ENCODE measurements at regions not wholly inside any gene's neighbourhood (a gene's known extent, or its start where the extent isn't known, plus 50 kb on each side); places are given as distances from the start of the nearest gene placed in this dataset.

GRCh38 chr2:235139956-235140800, 188.4 kb downstream of the SH3BP4 start:
- TF ChIP-seq POLR2AphosphoS5 (IDR thresholded peaks at IDR 0.05) (no peak), POLR2A (IDR thresholded peaks at IDR 0.05) (no peak), CTCF (IDR thresholded peaks at IDR 0.05) (no peak)
- Histone ChIP-seq H3K27ac (no peak overlapping the region), H3K27me3 (no peaks in the 10 kb centered on the region), H3K4me1 (no peaks in the 10 kb centered on the region), H3K9me3 (no peaks in the 10 kb centered on the region), H3K4me3 (no peak overlapping the region), H3K36me3 (no peaks in the 10 kb centered on the region)
- intact Hi-C loops (cut with DNase I; ENCODE audit: low total_unique reads), result no loop called here
- DNase-seq (ENCODE audit: low spot score in 2 of 2), result no peak

DNA sequence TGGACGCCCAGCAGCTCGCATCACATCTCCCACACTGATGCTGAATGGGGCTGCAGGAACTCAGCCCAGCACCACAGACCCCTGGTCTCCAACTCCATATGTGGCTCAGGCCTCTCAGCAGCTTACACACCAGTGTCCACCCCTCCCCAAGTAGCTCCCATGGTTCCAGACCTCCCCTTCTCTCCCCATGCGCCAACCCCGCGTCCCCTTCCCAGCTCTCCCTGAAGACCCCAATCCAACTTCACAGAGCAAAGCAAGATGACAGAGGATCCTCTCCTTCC, 188.9 kb downstream of the SH3BP4 start:
- Histone ChIP-seq H3K27ac (no peak overlapping the region), H3K9me3 (no peaks in the 10 kb centered on the region), H3K4me3 (no peak overlapping the region), H3K4me1 (no peaks in the 10 kb centered on the region), H3K36me3 (no peaks in the 10 kb centered on the region), H3K27me3 (no peaks in the 10 kb centered on the region)
- no peak for TF ChIP-seq POLR2AphosphoS5 (IDR thresholded peaks at IDR 0.05)
- TF ChIP-seq POLR2A (IDR thresholded peaks at IDR 0.05), result no peak
- no peak for TF ChIP-seq CTCF (IDR thresholded peaks at IDR 0.05)
- intact Hi-C loops (cut with DNase I; ENCODE audit: low total_unique reads), result no loop called here
- no peak for DNase-seq (ENCODE audit: low spot score in 2 of 2)

GRCh38 chr2:235141411-235142128, 189.8 kb downstream of the SH3BP4 start:
- TF ChIP-seq POLR2AphosphoS5 (IDR thresholded peaks at IDR 0.05) (no peak), POLR2A (IDR thresholded peaks at IDR 0.05) (no peak), CTCF (IDR thresholded peaks at IDR 0.05) (no peak)
- Histone ChIP-seq H3K4me1 (no peaks in the 10 kb centered on the region), H3K9me3 (no peaks in the 10 kb centered on the region), H3K27ac (no peak overlapping the region), H3K4me3 (no peak overlapping the region), H3K36me3 (no peaks in the 10 kb centered on the region), H3K27me3 (no peaks in the 10 kb centered on the region)
- intact Hi-C loops (cut with DNase I; ENCODE audit: low total_unique reads), result no loop called here
- DNase-seq (ENCODE audit: low spot score in 2 of 2), result no peak

GRCh38 chr2:235142601-235143000, 190.8 kb downstream of the SH3BP4 start:
- Histone ChIP-seq H3K27ac (no peak overlapping the region), H3K4me3 (no peak overlapping the region), H3K4me1 (no peaks in the 10 kb centered on the region), H3K36me3 (no peaks in the 10 kb centered on the region), H3K27me3 (no peaks in the 10 kb centered on the region), H3K9me3 (no peaks in the 10 kb centered on the region)
- intact Hi-C loops (cut with DNase I; ENCODE audit: low total_unique reads), result no loop called here
- no peak for TF ChIP-seq POLR2A (IDR thresholded peaks at IDR 0.05)
- no peak for TF ChIP-seq POLR2AphosphoS5 (IDR thresholded peaks at IDR 0.05)
- no peak for TF ChIP-seq CTCF (IDR thresholded peaks at IDR 0.05)
- DNase-seq (ENCODE audit: low spot score in 2 of 2), result no peak

- Histone ChIP-seq H3K9me3 (no peaks in the 10 kb centered on the region), H3K27me3 (no peaks in the 10 kb centered on the region), H3K36me3 (no peaks in the 10 kb centered on the region), H3K4me1 (peaks cover 0 to 1% of the 10 kb centered on the region in 2 donors), H3K27ac (no peak overlapping the region), H3K4me3 (no peak overlapping the region)
- intact Hi-C loops (cut with DNase I; ENCODE audit: low total_unique reads), result no loop called here
- TF ChIP-seq CTCF (IDR thresholded peaks at IDR 0.05), result no peak
- no peak for TF ChIP-seq POLR2A (IDR thresholded peaks at IDR 0.05)
- no peak for TF ChIP-seq POLR2AphosphoS5 (IDR thresholded peaks at IDR 0.05)
- DNase-seq (ENCODE audit: low spot score in 2 of 2), result no peak
Observed at GRCh38 chr2:235143789-235144188, 192.0 kb downstream of the SH3BP4 start.

Measured in breast epithelium (tissue), 4 donors.